Left hindlimb (tissue), 1 donor: ENCODE measurements at regions not wholly inside any gene's neighbourhood (a gene's known extent, or its start where the extent isn't known, plus 50 kb on each side); places are given as distances from the start of the nearest gene placed in this dataset.
"Not testable (repeated sequence)": the region's sequence is repeated elsewhere in the genome, so short reads cannot be mapped to it uniquely, and the experiment has no call there.

Source experiments
- DNase-seq: peaks from one replicate; pipeline ENCODE4 v3.0.0-alpha.2; 2018

GRCh38 chr7:20466543-20467021 is 135.9 kb downstream of the ITGB8 start:
- no peak for DNase-seq

- DNase-seq, result no peak
Measured at GRCh38 chr7:20470082-20470481, 139.4 kb downstream of the ITGB8 start.

GRCh38 chr7:20470726-20471125 is 140.0 kb downstream of the ITGB8 start:
- no peak for DNase-seq

GRCh38 chr7:20474249-20474648 is 141.2 kb upstream of the ABCB5 start:
- no peak for DNase-seq

- DNase-seq, result no peak
Measured at GRCh38 chr7:20475756-20476155, 139.7 kb upstream of the ABCB5 start.

- DNase-seq, result no peak
Measured at GRCh38 chr7:20477067-20477466, 138.4 kb upstream of the ABCB5 start.

- DNase-seq, result no peak
Measured at GRCh38 chr7:20479706-20480105, 135.8 kb upstream of the ABCB5 start.

- no peak for DNase-seq
Measured at GRCh38 chr7:20482071-20482470, 133.4 kb upstream of the ABCB5 start.

GRCh38 chr7:20484356-20484755 is 131.1 kb upstream of the ABCB5 start:
- no peak for DNase-seq

GRCh38 chr7:20488850-20489249 is 126.6 kb upstream of the ABCB5 start:
- no peak for DNase-seq

GRCh38 chr7:20491284-20491683 is 124.2 kb upstream of the ABCB5 start:
- no peak for DNase-seq

- no peak for DNase-seq
Measured at GRCh38 chr7:20494566-20494965, 120.9 kb upstream of the ABCB5 start.

GRCh38 chr7:20501473-20501872 is 114.0 kb upstream of the ABCB5 start:
- DNase-seq, result not testable (repeated sequence)

GRCh38 chr7:20503278-20503950 is 112.1 kb upstream of the ABCB5 start:
- no peak for DNase-seq

GRCh38 chr7:20504060-20504459 is 111.4 kb upstream of the ABCB5 start:
- DNase-seq, result no peak

- DNase-seq, result no peak
Measured at GRCh38 chr7:20506175-20506574, 109.3 kb upstream of the ABCB5 start.

- no peak for DNase-seq
Measured at GRCh38 chr7:20507157-20507556, 108.3 kb upstream of the ABCB5 start.

GRCh38 chr7:20508109-20508508 is 107.4 kb upstream of the ABCB5 start:
- no peak for DNase-seq

- DNase-seq, result no peak
Measured at GRCh38 chr7:20509892-20510572, 105.4 kb upstream of the ABCB5 start.

- no peak for DNase-seq
Measured at GRCh38 chr7:20510573-20510900, 104.9 kb upstream of the ABCB5 start.

- DNase-seq, result no peak
Measured at GRCh38 chr7:20513341-20513740, 102.1 kb upstream of the ABCB5 start.

GRCh38 chr7:20513897-20514296 is 101.6 kb upstream of the ABCB5 start:
- DNase-seq, result no peak

- peak; percentile 55 for DNase-seq
Measured at GRCh38 chr7:20514364-20514763, 101.1 kb upstream of the ABCB5 start.

GRCh38 chr7:20519645-20520044 is 95.8 kb upstream of the ABCB5 start:
- DNase-seq, result no peak

GRCh38 chr7:20520530-20520929 is 94.9 kb upstream of the ABCB5 start:
- DNase-seq, result no peak
